Hindlimb muscle (tissue), 1 donor: ENCODE measurements at regions not wholly inside any gene's neighbourhood (a gene's known extent, or its start where the extent isn't known, plus 50 kb on each side); places are given as distances from the start of the nearest gene placed in this dataset.

Experiments used
- DNase-seq: peaks from one replicate; pipeline ENCODE4 v3.0.0-alpha.2; 2013

GRCh38 chr5:21694567-21694966 is 1158.6 kb downstream of the CDH12 start:
- DNase-seq, result no peak

- no peak for DNase-seq
These were observed 1159.6 kb downstream of the CDH12 start for GRCh38 chr5:21693591-21693990.

- peak; percentile 9 for DNase-seq
These were observed 1163.6 kb downstream of the CDH12 start for GRCh38 chr5:21689587-21689986.

- no peak for DNase-seq
These were observed 1164.5 kb downstream of the CDH12 start for GRCh38 chr5:21688655-21689054.

- DNase-seq, result no peak
These were observed 1165.5 kb downstream of the CDH12 start for GRCh38 chr5:21687621-21688020.

- DNase-seq, result no peak
These were observed 1166.4 kb downstream of the CDH12 start for GRCh38 chr5:21686706-21687105.

- no peak for DNase-seq
These were observed 1167.6 kb downstream of the CDH12 start for GRCh38 chr5:21685522-21685921.

GRCh38 chr5:21684992-21685391 is 1168.2 kb downstream of the CDH12 start:
- no peak for DNase-seq

- DNase-seq, result no peak
These were observed 1171.2 kb downstream of the CDH12 start for GRCh38 chr5:21681911-21682310.

- no peak for DNase-seq
These were observed 1172.5 kb downstream of the CDH12 start for GRCh38 chr5:21680641-21681040.

- no peak for DNase-seq
These were observed 1172.9 kb downstream of the CDH12 start for GRCh38 chr5:21680196-21680595.

GRCh38 chr5:21678526-21678925 is 1174.6 kb downstream of the CDH12 start:
- no peak for DNase-seq

- DNase-seq, result no peak
These were observed 1180.2 kb downstream of the CDH12 start for GRCh38 chr5:21672911-21673310.

GRCh38 chr5:21672360-21672759 is 1180.8 kb downstream of the CDH12 start:
- no peak for DNase-seq

- no peak for DNase-seq
These were observed 1187.6 kb downstream of the CDH12 start for GRCh38 chr5:21665524-21665923.

GRCh38 chr5:21663082-21663481 is 1190.1 kb downstream of the CDH12 start:
- no peak for DNase-seq

- DNase-seq, result no peak
These were observed 1192.0 kb downstream of the CDH12 start for GRCh38 chr5:21661184-21661583.

- no peak for DNase-seq
These were observed 1198.6 kb downstream of the CDH12 start for GRCh38 chr5:21654556-21654955.

- no peak for DNase-seq
These were observed 1203.2 kb downstream of the CDH12 start for GRCh38 chr5:21649969-21650368.

GRCh38 chr5:21646469-21646868 is 1206.7 kb downstream of the CDH12 start:
- no peak for DNase-seq

- no peak for DNase-seq
These were observed 1209.1 kb downstream of the CDH12 start for GRCh38 chr5:21644032-21644431.

- DNase-seq, result no peak
These were observed 1210.8 kb downstream of the CDH12 start for GRCh38 chr5:21642312-21642711.

- DNase-seq, result no peak
These were observed 1229.3 kb downstream of the CDH12 start for GRCh38 chr5:21623831-21624230.

GRCh38 chr5:21615195-21615765 is 1237.9 kb downstream of the CDH12 start:
- DNase-seq, result no peak

GRCh38 chr5:21613971-21614488 is 1239.1 kb downstream of the CDH12 start:
- DNase-seq, result no peak
